ENCODE measurements at regions not wholly inside any gene's neighbourhood (a gene's known extent, or its start where the extent isn't known, plus 50 kb on each side); places are given as distances from the start of the nearest gene placed in this dataset.

GRCh38 chr20:39462416-39462945 is 500.3 kb downstream of the DHX35 start:
- H2BK120ac ChIP-seq (replicated peaks; ENCODE audit: low read depth, low read length) = no peak overlapping the region
- H3K9ac ChIP-seq (replicated peaks in 1 of 4; ENCODE audit: extremely low read depth in 1 of 4, low read depth in 3 of 4, low read length in 3 of 4) = no peak overlapping the region
- no peak overlapping the region for H3K56ac ChIP-seq (replicated peaks; ENCODE audit: insufficient read length, low read depth, low read length)
- H3K36me3 ChIP-seq (ENCODE audit: control insufficient read depth in 2 of 4, insufficient read depth in 4 of 4, low read length in 3 of 4) = no peaks in the 10 kb centered on the region
- H2AK5ac ChIP-seq (ENCODE audit: low read depth, low read length) = no peak overlapping the region
- no peak overlapping the region for H3K4me3 ChIP-seq (ENCODE audit: extremely low read depth in 1 of 4, insufficient read depth in 2 of 4, low read depth in 3 of 4, low read length in 4 of 4)
- no peak overlapping the region for H2BK20ac ChIP-seq (ENCODE audit: low read length)
- H3K27ac ChIP-seq (ENCODE audit: low read depth, low read length) = no peak overlapping the region
- no peak overlapping the region for H3K18ac ChIP-seq (ENCODE audit: extremely low read depth, low read length)
- WGBS, 2 experiments (ENCODE audit: extremely low coverage in 1 of 2, insufficient coverage in 1 of 2, insufficient read length in 1 of 2, insufficient replicate concordance in 2 of 2, low coverage in 1 of 2, low lambda C conversion rate in 2 of 2, missing lambda C conversion rate in 1 of 2) = 81% methylated on average over 5 of the region's 5 CpGs; no CpG with 5 or more reads in 1 of the 2 experiments
- TF ChIP-seq SRF (IDR thresholded peaks at IDR 0.05; ENCODE audit: low read depth, low read length) (no peak), NANOG (IDR thresholded peaks at IDR 0.05; ENCODE audit: insufficient read depth, low read depth, low read length, poor library complexity, severe bottlenecking) (no peak), HDAC6 (IDR thresholded peaks at IDR 0.05; ENCODE audit: low read depth, low read length) (no peak), RAD21 (IDR thresholded peaks at IDR 0.05 in 1 of 2, conservative IDR thresholded peaks at IDR 0.05 in 1 of 2; ENCODE audit: low read depth in 2 of 2, low read length in 2 of 2) (no peak), RNF2 (IDR thresholded peaks at IDR 0.05; ENCODE audit: borderline replicate concordance, low read depth, low read length, missing control alignments, poor library complexity, severe bottlenecking) (no peak), CBX8 (IDR thresholded peaks at IDR 0.05; ENCODE audit: borderline replicate concordance, low read depth, low read length) (no peak), TAF7 (optimal IDR thresholded peaks at IDR 0.05; ENCODE audit: borderline replicate concordance, low read depth, low read length) (no peak), JUND (IDR thresholded peaks at IDR 0.05; ENCODE audit: low read length) (no peak), CTBP2 (IDR thresholded peaks at IDR 0.05; ENCODE audit: borderline replicate concordance, insufficient read depth, insufficient read length, low read length) (no peak), KDM1A (IDR thresholded peaks at IDR 0.05; ENCODE audit: borderline replicate concordance, low read length) (no peak), BACH1 (IDR thresholded peaks at IDR 0.05; ENCODE audit: low read length) (no peak), SIX5 (IDR thresholded peaks at IDR 0.05; ENCODE audit: low read depth, low read length) (no peak)
- FAIRE-seq (no peak), DNase-seq (ENCODE audit: low read depth in 1 of 2, low spot score in 2 of 2) (no peak)
- H4K91ac ChIP-seq (replicated peaks; ENCODE audit: insufficient read length, low read length) = no peak overlapping the region
- POLR2A ChIA-PET (ENCODE audit: partially characterized antibody) = no interaction called here
- H3K4me2 ChIP-seq (ENCODE audit: insufficient read depth in 1 of 2, low read depth in 2 of 2, low read length in 2 of 2) = no peak overlapping the region
- no peaks in the 10 kb centered on the region for H4K20me1 ChIP-seq (replicated peaks in 1 of 2; ENCODE audit: control insufficient read depth in 1 of 2, insufficient read depth in 2 of 2, low read length in 2 of 2)
- H3K79me1 ChIP-seq (ENCODE audit: low read depth, low read length) = no peaks in the 10 kb centered on the region
- CTCF ChIA-PET (ENCODE audit: partially characterized antibody) = no interaction called here
- H2AFZ ChIP-seq (ENCODE audit: low read length) = no peak overlapping the region
- no peak overlapping the region for H3K4ac ChIP-seq (replicated peaks; ENCODE audit: insufficient read length, low read depth, low read length)
- H3K9me3 ChIP-seq (ENCODE audit: insufficient read depth in 2 of 2, low read depth in 1 of 2, low read length in 1 of 2) = no peaks in the 10 kb centered on the region
- no peak overlapping the region for H3K23ac ChIP-seq (ENCODE audit: insufficient read length)
- no peak overlapping the region for H2BK15ac ChIP-seq (ENCODE audit: low read length)
- H3K4me1 ChIP-seq (replicated peaks in 1 of 4; ENCODE audit: control insufficient read depth in 3 of 4, insufficient read depth in 4 of 4, low read length in 3 of 4) = no peaks in the 10 kb centered on the region
- H2BK5ac ChIP-seq (ENCODE audit: low read depth, low read length) = no peak overlapping the region
- H3K14ac ChIP-seq (ENCODE audit: insufficient read length) = no peak overlapping the region
- H3K23me2 ChIP-seq (ENCODE audit: low read depth, low read length) = no peaks in the 10 kb centered on the region
- H2BK12ac ChIP-seq (ENCODE audit: low read depth, low read length) = no peak overlapping the region
- H4K5ac ChIP-seq (ENCODE audit: insufficient read length, low read depth, low read length) = no peak overlapping the region
- no peaks in the 10 kb centered on the region for H3K27me3 ChIP-seq (replicated peaks in 1 of 4; ENCODE audit: control insufficient read depth in 3 of 4, extremely low read depth in 1 of 4, insufficient read depth in 3 of 4, low read length in 3 of 4)
- no peak overlapping the region for H4K8ac ChIP-seq (ENCODE audit: extremely low read depth, insufficient read depth, low read length)
- no peaks in the 10 kb centered on the region for H3K79me2 ChIP-seq (ENCODE audit: control insufficient read depth in 1 of 2, insufficient read depth in 2 of 2, low read length in 2 of 2)
